ENCODE measurements at regions not wholly inside any gene's neighbourhood (a gene's known extent, or its start where the extent isn't known, plus 50 kb on each side); places are given as distances from the start of the nearest gene placed in this dataset.

DNA sequence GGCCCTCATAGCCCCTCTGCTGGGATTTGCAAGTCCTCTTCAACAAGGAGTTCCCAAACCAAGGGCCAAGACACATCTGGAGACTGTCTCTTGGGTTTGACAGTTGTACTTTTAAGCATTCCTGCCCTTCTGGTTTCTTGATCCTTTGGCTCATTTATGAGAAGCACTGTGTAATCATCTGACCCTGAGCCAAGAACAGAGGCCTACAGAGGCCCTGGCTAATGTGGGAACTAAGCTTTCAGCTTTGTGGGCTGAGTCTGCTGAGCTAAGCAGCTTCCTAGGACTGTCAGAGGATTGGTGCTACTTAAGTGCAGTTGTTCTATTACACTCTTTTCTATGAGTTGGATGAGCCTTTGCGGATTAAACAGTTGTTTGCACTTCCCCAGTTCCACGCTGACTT, 178.3 kb downstream of the KBTBD8 start:
- TF ChIP-seq CTCF (IDR thresholded peaks at IDR 0.05; ENCODE audit: low read depth, low read length), result no peak

GRCh38 chr3:67192466-67192865, 194.4 kb downstream of the KBTBD8 start:
- no peak for DNase-seq (ENCODE audit: low read depth, low spot score)
- no peak overlapping the region for H3K4me3 ChIP-seq (ENCODE audit: low read depth, low read length)
- no peak for TF ChIP-seq CTCF (IDR thresholded peaks at IDR 0.05; ENCODE audit: low read depth, low read length)
- in situ Hi-C loops (cut with HindIII; ENCODE audit: low sequenced_read_pairs), result no loop called here

More for the DNA sequence above, 178.3 kb downstream of the KBTBD8 start:
- no peak for DNase-seq (ENCODE audit: low read depth, low spot score)
- no peak overlapping the region for H3K4me3 ChIP-seq (ENCODE audit: low read depth, low read length)
- in situ Hi-C loops (cut with HindIII; ENCODE audit: low sequenced_read_pairs), result no loop called here

DNA sequence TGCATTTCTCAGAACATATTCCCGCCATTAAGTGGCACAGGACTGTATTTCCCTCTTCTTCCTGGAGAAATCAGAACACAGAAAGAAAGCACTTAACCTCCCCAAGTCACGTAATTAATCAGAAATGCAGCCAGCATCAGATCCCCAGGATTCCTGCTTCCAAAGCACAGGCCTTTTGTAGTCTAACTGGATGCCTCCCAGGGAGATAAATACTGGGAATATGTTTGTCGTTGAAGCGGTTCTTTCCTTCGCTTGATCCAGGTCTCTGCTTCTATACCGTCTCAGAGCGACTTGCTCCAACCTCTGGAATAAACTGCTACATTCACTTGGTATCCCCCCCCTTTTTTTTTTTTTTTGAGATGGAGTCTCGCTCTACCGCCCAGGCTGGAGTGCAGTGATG, 198.6 kb downstream of the KBTBD8 start:
- no peak for TF ChIP-seq CTCF (IDR thresholded peaks at IDR 0.05; ENCODE audit: low read depth, low read length)
- DNase-seq (ENCODE audit: low read depth, low spot score), result no peak
- no peak overlapping the region for H3K4me3 ChIP-seq (ENCODE audit: low read depth, low read length)
- in situ Hi-C loops (cut with HindIII; ENCODE audit: low sequenced_read_pairs), result no loop called here

- TF ChIP-seq CTCF (IDR thresholded peaks at IDR 0.05; ENCODE audit: low read depth, low read length), result no peak
Observed at GRCh38 chr3:67198374-67198773, 200.3 kb downstream of the KBTBD8 start.

GRCh38 chr3:67200618-67201017, 202.5 kb downstream of the KBTBD8 start:
- H3K4me3 ChIP-seq (ENCODE audit: low read depth, low read length), result no peak overlapping the region
- no peak for TF ChIP-seq CTCF (IDR thresholded peaks at IDR 0.05; ENCODE audit: low read depth, low read length)
- in situ Hi-C loops (cut with HindIII; ENCODE audit: low sequenced_read_pairs), result no loop called here
- DNase-seq (ENCODE audit: low read depth, low spot score), result no peak

More at GRCh38 chr3:67198374-67198773, 200.3 kb downstream of the KBTBD8 start:
- no peak for DNase-seq (ENCODE audit: low read depth, low spot score)
- no peak overlapping the region for H3K4me3 ChIP-seq (ENCODE audit: low read depth, low read length)
- in situ Hi-C loops (cut with HindIII; ENCODE audit: low sequenced_read_pairs), result no loop called here

DNA sequence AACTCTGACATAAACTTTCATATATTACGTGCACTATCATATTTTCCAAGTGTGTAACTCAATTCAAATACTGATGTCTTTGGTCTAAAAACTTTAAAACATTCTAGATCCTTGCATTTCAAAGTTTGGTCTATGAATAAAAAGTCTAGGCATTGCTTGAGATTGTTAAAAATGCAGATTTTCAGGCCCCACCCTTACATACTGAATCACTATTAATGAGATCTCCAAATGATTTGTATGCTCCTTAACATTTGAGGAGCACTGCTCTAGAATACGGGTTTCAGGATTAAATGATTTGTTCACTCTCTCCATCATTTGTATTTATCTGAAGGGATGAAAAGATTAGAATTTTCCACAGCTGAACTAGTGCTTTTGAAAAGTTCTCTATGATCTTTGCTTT, 202.9 kb downstream of the KBTBD8 start:
- DNase-seq (ENCODE audit: low read depth, low spot score), result no peak
- H3K4me3 ChIP-seq (ENCODE audit: low read depth, low read length), result no peak overlapping the region
- no peak for TF ChIP-seq CTCF (IDR thresholded peaks at IDR 0.05; ENCODE audit: low read depth, low read length)
- in situ Hi-C loops (cut with HindIII; ENCODE audit: low sequenced_read_pairs), result no loop called here

DNA sequence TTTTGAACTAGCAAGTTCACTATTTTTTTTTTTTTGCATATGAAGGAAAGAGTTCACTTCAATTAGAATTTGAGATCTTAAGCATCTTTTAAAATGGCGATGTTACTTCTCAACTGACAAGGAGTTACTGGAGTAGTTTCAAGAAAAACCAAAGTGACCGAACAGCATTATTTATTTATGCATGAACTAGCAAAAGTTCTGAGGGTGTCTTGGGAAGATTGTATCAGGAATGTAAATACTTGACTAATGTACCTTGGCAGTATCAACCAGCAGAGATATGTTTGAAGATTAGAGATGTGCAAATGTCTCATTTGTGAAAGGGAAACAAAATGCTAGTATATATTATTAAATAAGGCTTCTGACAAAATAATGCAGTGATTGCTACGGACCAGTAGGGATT, 203.9 kb downstream of the KBTBD8 start:
- TF ChIP-seq CTCF (IDR thresholded peaks at IDR 0.05; ENCODE audit: low read depth, low read length), result no peak
- in situ Hi-C loops (cut with HindIII; ENCODE audit: low sequenced_read_pairs), result no loop called here
- H3K4me3 ChIP-seq (ENCODE audit: low read depth, low read length), result no peak overlapping the region
- no peak for DNase-seq (ENCODE audit: low read depth, low spot score)

Data from astrocyte of the spinal cord (primary cell).